Sigmoid colon (tissue), 6 donors: ENCODE measurements at regions not wholly inside any gene's neighbourhood (a gene's known extent, or its start where the extent isn't known, plus 50 kb on each side); places are given as distances from the start of the nearest gene placed in this dataset.

Experiments
- DNase-seq: peaks from one replicate; pipeline ENCODE4 v3.0.0-alpha.2; 2019
- H3K27ac ChIP-seq, 4 donors: fragments of 200-600 bp; sonication (generic); one replicate each; pipeline ENCODE4 v1.5.1; 2016 to 2019; ENCODE audit warnings: mild to moderate bottlenecking in 1 of 4
- H3K27me3 ChIP-seq, 3 donors: fragments of 200-600 bp; sonication (generic); one replicate each; pipeline ENCODE4 v1.5.1; 2019; ENCODE audit warnings: mild to moderate bottlenecking in 1 of 3
- H3K36me3 ChIP-seq, 4 donors: fragments of 200-600 bp; sonication (generic); one replicate each; pipeline ENCODE4 v1.5.1; 2016 to 2019
- H3K4me1 ChIP-seq, 4 donors: fragments of 200-600 bp; sonication (generic); one replicate each; pipeline ENCODE4 v1.5.1; 2017 to 2019
- H3K4me3 ChIP-seq, 4 donors: fragments of 200-600 bp; sonication (generic); one replicate each; pipeline ENCODE4 v1.5.1; 2017 to 2019; ENCODE audit warnings: mild to moderate bottlenecking in 2 of 4, moderate library complexity in 1 of 4
- H3K9me3 ChIP-seq, 4 donors: fragments of 200-600 bp in 3 of 4; sonication (generic) in 3 of 4; one replicate each; pipeline versions ENCODE4 v1.5.1 to v1.6.1; 2013 to 2019
- EP300 ChIP-seq, 4 donors: sonication (generic); formaldehyde crosslinking; IDR thresholded peaks; one replicate each; pipeline ENCODE4 v1.6.1; 2017; ENCODE audit warnings: antibody characterized with exemption in 4 of 4
- POLR2A ChIP-seq, 2 donors: fragments of 450-650 bp; IDR thresholded peaks; one replicate each; pipeline ENCODE4 v1.6.1; 2016; ENCODE audit warnings: antibody characterized with exemption in 2 of 2, mild to moderate bottlenecking in 2 of 2, moderate library complexity in 2 of 2
- POLR2AphosphoS5 ChIP-seq, 4 donors: sonication (generic); formaldehyde crosslinking; IDR thresholded peaks; one replicate each; pipeline ENCODE4 v1.6.1; 2017; ENCODE audit warnings: antibody characterized with exemption in 4 of 4
- whole genome bisulfite sequencing, 2 donors: extraction: QIAGEN DNeasy Blood & Tissue Kit; methylation state at CpG; one replicate each; pipeline ENCODE4 v1.1.7; 2013; 5-methylcytosine and 5-hydroxymethylcytosine counted together
- intact Hi-C: fragments of 100-400 bp; cut with DNase I; formaldehyde crosslinking; loops from one replicate; pipeline ENCODE4 v1.15.1; 2023
- TF ChIP-seq, protein P1 (sequence below), 4 experiments: fragments of 450-650 bp in 3 of 4; fragments of 200-600 bp in 1 of 4; IDR thresholded peaks; one replicate each; pipeline ENCODE4 v1.5.1; 2016 to 2019; ENCODE audit warnings: antibody characterized with exemption in 4 of 4, mild to moderate bottlenecking in 3 of 4, moderate library complexity in 2 of 4
- donor health status: healthy with polysubstance abuse.
- donor health status: healthy.

DNA sequence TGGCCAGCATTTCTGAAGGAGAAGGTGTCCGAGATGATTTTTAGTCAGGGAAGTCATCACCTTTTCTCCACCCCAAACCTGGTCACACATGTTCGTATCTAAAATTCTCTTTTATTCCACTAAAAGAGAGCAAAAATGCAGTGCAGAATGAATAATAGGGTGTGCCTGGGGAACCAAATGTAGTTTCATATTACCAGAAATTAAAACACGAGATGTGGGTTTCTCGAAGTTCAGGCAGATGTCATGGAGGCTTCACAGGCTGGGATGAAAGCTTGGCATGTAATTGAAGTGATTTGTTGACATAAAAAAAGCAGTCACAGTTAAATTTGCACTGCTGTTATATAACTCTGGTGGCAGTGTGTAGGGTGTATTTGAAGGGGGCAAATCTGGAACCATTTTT is 165.5 kb upstream of the PDE5A start:
- Histone ChIP-seq H3K4me1 (no peaks in the 10 kb centered on the region), H3K4me3 (no peak overlapping the region), H3K27me3 (no peaks in the 10 kb centered on the region), H3K9me3 (no peaks in the 10 kb centered on the region), H3K36me3 (no peaks in the 10 kb centered on the region), H3K27ac (no peak overlapping the region)
- TF ChIP-seq POLR2A (IDR thresholded peaks at IDR 0.05) (no peak), POLR2AphosphoS5 (IDR thresholded peaks at IDR 0.05) (no peak), EP300 (IDR thresholded peaks at IDR 0.05) (no peak)
- TF ChIP-seq, protein P1, sequence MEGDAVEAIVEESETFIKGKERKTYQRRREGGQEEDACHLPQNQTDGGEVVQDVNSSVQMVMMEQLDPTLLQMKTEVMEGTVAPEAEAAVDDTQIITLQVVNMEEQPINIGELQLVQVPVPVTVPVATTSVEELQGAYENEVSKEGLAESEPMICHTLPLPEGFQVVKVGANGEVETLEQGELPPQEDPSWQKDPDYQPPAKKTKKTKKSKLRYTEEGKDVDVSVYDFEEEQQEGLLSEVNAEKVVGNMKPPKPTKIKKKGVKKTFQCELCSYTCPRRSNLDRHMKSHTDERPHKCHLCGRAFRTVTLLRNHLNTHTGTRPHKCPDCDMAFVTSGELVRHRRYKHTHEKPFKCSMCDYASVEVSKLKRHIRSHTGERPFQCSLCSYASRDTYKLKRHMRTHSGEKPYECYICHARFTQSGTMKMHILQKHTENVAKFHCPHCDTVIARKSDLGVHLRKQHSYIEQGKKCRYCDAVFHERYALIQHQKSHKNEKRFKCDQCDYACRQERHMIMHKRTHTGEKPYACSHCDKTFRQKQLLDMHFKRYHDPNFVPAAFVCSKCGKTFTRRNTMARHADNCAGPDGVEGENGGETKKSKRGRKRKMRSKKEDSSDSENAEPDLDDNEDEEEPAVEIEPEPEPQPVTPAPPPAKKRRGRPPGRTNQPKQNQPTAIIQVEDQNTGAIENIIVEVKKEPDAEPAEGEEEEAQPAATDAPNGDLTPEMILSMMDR (IDR thresholded peaks at IDR 0.05) = no peak
- WGBS, 2 donors = 70 to 85% methylated on average over 4 of the region's 4 CpGs
- intact Hi-C loops = no loop called here
- no peak for DNase-seq

DNA sequence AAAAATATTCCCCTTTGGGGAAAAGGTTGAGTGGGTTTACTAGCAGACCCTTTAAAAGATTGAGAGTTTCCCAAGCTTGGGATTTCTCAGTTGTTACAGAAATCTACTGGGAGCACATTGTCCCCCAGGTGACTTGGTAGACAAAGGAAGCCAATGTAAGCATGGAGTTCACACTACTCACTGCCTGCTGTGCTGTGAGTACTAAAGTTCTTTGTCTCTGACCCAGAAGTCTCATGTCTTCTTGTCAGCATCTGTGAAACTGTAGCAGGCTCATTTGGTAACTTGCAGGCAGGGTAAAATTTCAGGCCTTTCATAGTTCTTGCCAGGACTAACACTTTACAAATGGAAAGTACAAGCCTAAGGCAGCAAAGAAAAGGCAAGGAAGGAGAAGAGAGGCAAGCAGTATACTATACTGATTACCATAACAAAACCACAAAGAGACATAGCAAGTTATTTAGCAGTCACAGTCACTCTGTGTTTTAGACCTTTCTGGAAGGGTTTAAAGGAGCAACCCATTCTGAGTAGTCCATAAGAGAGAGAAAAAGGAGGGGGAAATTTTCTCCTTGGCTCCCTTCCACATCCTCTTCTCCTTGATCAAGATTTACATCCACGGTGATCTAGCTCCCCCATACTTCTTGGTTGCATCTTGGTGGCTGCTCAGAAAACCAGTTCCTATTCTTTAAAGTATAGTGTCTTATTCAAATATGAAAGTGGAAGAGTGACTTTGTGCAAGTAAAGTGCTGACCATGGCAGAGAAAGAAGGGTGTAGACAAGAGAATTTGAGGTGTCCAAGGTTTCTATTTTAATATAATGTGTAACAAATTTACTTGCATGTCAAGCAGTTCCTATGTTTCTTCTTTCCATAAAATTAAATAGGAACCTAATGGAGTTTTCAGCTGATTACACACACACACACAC is 160.0 kb upstream of the PDE5A start:
- no peaks in the 10 kb centered on the region for H3K27me3 ChIP-seq
- H3K4me1 ChIP-seq = no peaks in the 10 kb centered on the region
- H3K9me3 ChIP-seq = peaks cover 0 to 4% (median 0%) of the 10 kb centered on the region in 4 donors
- H3K27ac ChIP-seq = no peak overlapping the region
- H3K4me3 ChIP-seq = no peak overlapping the region
- TF ChIP-seq, protein P1 (IDR thresholded peaks at IDR 0.05) = no peak
- no peak for TF ChIP-seq POLR2A (IDR thresholded peaks at IDR 0.05)
- no peaks in the 10 kb centered on the region for H3K36me3 ChIP-seq
- WGBS, 2 donors = 89% methylated on average over 1 of the region's 1 CpG
- DNase-seq = no peak
- intact Hi-C loops = no loop called here

DNA sequence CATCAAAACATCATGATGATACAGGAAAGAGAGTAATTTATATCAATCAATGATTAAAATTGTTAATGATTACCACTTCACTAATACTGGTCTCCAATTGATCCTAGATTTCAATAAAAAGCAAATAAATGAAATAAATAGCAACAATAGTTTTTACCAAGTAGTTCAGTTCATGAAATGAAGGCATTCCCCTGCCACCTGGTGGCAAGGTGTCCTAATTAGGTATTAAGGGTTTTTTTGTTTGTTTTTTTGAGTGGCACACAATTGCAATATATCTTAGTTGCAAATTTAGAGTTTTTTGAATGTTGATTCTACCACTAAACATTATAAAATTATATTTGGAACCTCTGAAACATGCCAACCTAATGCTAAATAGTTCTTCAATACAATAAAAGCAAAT is 157.4 kb upstream of the PDE5A start:
- Histone ChIP-seq H3K4me1 (no peaks in the 10 kb centered on the region), H3K27me3 (no peaks in the 10 kb centered on the region), H3K4me3 (no peak overlapping the region), H3K27ac (no peak overlapping the region), H3K9me3 (peaks cover 0 to 8% (median 0%) of the 10 kb centered on the region in 4 donors), H3K36me3 (no peaks in the 10 kb centered on the region)
- no peak for DNase-seq
- TF ChIP-seq POLR2AphosphoS5 (IDR thresholded peaks at IDR 0.05) = no peak
- TF ChIP-seq, protein P1 (IDR thresholded peaks at IDR 0.05) = peak in 2 of 4 experiments; percentile 14 to 21
- intact Hi-C loops = loop anchor here (2.0 kb wide), 1 partner anchor 157 kb away; the partner anchor contains the start of gene PDE5A

- WGBS, 2 donors = 69 to 81% methylated on average over 4 of the region's 4 CpGs
- Histone ChIP-seq H3K36me3 (no peaks in the 10 kb centered on the region), H3K27ac (no peak overlapping the region), H3K27me3 (no peaks in the 10 kb centered on the region), H3K4me1 (no peaks in the 10 kb centered on the region), H3K9me3 (peaks cover 0 to 8% (median 0%) of the 10 kb centered on the region in 4 donors), H3K4me3 (no peak overlapping the region)
- no peak for DNase-seq
- TF ChIP-seq POLR2A (IDR thresholded peaks at IDR 0.05) = no peak
- no peak for TF ChIP-seq EP300 (IDR thresholded peaks at IDR 0.05)
- TF ChIP-seq, protein P1 (IDR thresholded peaks at IDR 0.05) = no peak
- intact Hi-C loops = no loop called here
Observed at GRCh38 chr4:119783189-119783983, 154.8 kb upstream of the PDE5A start.
